GM12872 (cell line): ENCODE measurements at regions not wholly inside any gene's neighbourhood (a gene's known extent, or its start where the extent isn't known, plus 50 kb on each side); places are given as distances from the start of the nearest gene placed in this dataset.
A peak's percentile ranks its signal among the peaks of the same experiment; 100 is the strongest.

Experiments used
- TF ChIP-seq, protein P1 (sequence below): IDR thresholded peaks from 3 replicates; pipeline ENCODE4 v1.5.1; 2011; ENCODE audit warnings: low read depth, mild to moderate bottlenecking, low read length, moderate library complexity; ENCODE audit not compliant: insufficient read depth

- TF ChIP-seq, protein P1, sequence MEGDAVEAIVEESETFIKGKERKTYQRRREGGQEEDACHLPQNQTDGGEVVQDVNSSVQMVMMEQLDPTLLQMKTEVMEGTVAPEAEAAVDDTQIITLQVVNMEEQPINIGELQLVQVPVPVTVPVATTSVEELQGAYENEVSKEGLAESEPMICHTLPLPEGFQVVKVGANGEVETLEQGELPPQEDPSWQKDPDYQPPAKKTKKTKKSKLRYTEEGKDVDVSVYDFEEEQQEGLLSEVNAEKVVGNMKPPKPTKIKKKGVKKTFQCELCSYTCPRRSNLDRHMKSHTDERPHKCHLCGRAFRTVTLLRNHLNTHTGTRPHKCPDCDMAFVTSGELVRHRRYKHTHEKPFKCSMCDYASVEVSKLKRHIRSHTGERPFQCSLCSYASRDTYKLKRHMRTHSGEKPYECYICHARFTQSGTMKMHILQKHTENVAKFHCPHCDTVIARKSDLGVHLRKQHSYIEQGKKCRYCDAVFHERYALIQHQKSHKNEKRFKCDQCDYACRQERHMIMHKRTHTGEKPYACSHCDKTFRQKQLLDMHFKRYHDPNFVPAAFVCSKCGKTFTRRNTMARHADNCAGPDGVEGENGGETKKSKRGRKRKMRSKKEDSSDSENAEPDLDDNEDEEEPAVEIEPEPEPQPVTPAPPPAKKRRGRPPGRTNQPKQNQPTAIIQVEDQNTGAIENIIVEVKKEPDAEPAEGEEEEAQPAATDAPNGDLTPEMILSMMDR = no peak
These were observed 120.9 kb upstream of the CD93 start for GRCh38 chr20:23206995-23207394.

DNA sequence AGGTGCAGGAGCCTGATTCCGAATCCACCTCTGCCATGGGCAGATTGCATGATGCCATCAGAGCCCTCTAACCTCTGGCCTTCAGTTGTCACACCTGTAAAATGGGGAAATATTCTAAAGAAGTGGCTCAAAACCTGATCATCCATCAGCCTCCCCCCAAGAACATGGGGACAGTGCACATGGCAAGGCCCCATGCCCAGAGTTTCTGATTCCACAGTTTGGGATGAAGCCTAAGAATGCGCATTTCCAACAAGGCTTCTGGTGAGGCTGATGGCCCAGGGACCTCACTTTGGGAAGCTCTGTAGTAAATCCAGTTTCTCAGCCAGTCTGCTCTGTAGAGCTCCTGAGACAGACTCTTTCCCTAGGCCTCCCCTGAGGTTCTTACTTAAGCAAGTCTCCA, 119.9 kb upstream of the CD93 start:
- TF ChIP-seq, protein P1 = no peak

DNA sequence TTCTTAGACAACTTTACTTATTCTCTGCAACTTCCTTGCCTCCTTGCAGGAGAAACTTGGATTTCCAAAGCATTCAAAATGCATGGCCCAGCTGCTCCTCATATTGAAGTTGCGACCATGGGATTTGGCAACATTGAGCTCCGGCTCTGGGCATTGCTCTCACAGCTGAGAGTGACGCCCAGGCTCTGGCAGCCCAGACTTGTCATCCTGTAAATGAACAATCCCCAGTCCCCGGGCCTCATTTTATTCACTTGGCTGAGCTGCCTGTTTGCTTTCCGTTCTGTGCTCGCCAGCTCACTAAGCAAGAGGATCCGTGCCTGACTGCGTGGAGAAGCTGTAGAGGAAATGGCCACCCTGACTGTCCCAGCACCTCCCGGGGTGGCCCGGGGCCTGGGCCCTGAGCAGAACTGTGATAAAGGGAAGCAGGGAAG, 119.5 kb upstream of the CD93 start:
- TF ChIP-seq, protein P1 = no peak

DNA sequence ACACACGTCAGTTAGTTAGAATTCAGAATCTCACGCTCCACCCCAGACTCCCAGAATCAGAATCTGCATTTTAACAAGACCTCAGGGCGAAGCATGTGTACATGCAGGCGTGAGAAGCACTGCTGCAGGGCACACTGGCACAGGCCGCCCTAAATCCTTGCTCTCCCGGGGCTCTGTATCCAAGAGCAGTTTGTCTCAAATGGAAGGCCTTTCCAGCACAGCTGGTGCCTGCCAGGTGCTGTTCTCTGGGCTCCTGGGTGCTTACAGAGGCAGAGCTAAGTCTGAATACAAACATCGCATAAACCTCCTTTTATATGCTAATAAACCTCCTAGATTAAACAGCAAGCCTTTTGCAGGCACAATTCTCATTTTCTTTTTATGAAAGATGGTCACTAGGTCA, 119.1 kb upstream of the CD93 start:
- TF ChIP-seq, protein P1 = no peak

DNA sequence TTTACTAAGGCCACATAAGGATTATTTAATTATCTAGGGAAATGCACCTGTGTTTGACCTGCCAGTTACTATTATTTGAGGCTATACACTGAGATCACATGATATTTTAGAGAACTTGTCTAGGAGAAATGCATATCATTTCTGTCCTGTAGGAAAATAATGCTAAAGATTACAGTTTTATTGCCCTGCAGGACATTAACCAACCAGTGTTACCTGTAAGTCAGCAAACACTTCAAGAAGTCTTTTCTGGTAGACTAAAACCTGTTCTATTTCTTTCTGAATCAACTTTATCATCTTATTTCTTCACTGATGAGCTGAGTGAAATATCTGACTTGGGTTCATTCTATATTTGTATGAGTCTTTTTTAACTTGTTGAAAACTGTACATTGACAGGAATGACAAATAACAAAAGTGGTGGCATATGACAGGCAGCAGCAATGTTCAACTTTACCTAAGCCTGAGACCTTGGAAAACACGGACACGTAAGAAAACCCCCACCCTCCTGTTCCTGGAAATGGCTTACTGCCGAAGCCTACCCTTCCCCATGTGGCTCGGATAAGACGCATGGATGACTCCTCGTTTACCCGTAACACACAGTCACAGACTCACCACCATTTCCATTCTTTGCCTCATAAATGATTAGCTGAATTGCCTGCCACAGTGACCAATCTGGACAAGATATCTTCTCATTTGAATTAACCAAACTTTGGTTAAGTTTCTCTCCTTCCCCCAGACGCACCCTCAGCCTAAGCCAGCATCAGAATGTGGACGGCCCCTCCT, 118.0 kb upstream of the CD93 start:
- TF ChIP-seq, protein P1 = no peak

DNA sequence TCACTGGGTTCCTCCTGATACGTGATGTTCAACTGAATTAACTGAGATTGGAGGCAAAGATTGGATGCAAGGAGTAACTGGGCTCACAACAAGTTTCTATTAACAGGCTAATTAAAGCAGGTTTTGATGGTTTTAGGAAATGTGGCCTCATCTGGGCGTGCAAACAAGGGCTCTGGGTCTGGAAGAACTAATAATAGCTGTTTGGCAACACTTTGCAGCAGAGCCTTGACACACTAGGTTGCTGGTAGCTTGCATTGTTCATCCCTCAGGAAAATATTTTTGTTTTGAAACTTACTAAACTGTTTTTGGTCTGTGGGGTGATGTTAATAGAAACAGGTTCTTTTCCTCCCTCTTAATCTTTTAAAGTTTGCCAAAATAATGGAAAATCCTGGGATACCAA, 117.2 kb upstream of the CD93 start:
- TF ChIP-seq, protein P1 = no peak

- TF ChIP-seq, protein P1 = no peak
These were observed 115.5 kb upstream of the CD93 start for GRCh38 chr20:23201658-23202057.

GRCh38 chr20:23200914-23201313, 114.8 kb upstream of the CD93 start:
- TF ChIP-seq, protein P1 = peak; percentile 24; the same call in 1 of the 3 replicates
